Brain microvascular endothelial cell (primary cell): ENCODE measurements at regions not wholly inside any gene's neighbourhood (a gene's known extent, or its start where the extent isn't known, plus 50 kb on each side); places are given as distances from the start of the nearest gene placed in this dataset.

ENCODE experiments used
- DNase-seq: peaks from one replicate; pipeline ENCODE4 v3.0.0-alpha.2; 2020
- H3K27ac ChIP-seq: fragments of 250-450 bp; sonication (Bioruptor Pico); 2 replicates; pipeline ENCODE4 v1.5.1; 2020; ENCODE audit warnings: mild to moderate bottlenecking, moderate library complexity
- H3K27me3 ChIP-seq: fragments of 250-450 bp; sonication (Bioruptor Pico); replicated peaks from 2 replicates; pipeline ENCODE4 v1.5.1; 2020; ENCODE audit warnings: mild to moderate bottlenecking
- H3K36me3 ChIP-seq: fragments of 250-450 bp; sonication (Bioruptor Pico); replicated peaks from 2 replicates; pipeline ENCODE4 v1.5.1; 2020; ENCODE audit warnings: mild to moderate bottlenecking
- H3K4me3 ChIP-seq: 2 replicates; pipeline ENCODE4 v1.5.1; 2011; ENCODE audit warnings: low read depth, mild to moderate bottlenecking, control low read depth, low read length, moderate library complexity
- CTCF ChIP-seq: IDR thresholded peaks from 2 replicates; pipeline ENCODE4 v1.5.1; 2011; ENCODE audit warnings: low read depth, mild to moderate bottlenecking, moderate library complexity, low read length, control low read depth, inconsistent platforms; ENCODE audit errors: missing control alignments
- in situ Hi-C: cut with HindIII; loops from 2 replicates; pipeline ENCODE4 v1.10.0; 2017; ENCODE audit warnings: low sequenced_read_pairs, low pct_ligation_motif_present

- no peak for TF ChIP-seq CTCF
Observed at GRCh38 chr7:1326511-1326785, 93.8 kb downstream of the UNCX start.

GRCh38 chr7:1329261-1329660, 96.6 kb downstream of the UNCX start:
- TF ChIP-seq CTCF: no peak
- Histone ChIP-seq H3K4me3 (no peak overlapping the region), H3K27me3 (peaks cover 5% of the 10 kb centered on the region), H3K27ac (no peak overlapping the region), H3K36me3 (no peaks in the 10 kb centered on the region)
- DNase-seq: no peak
- in situ Hi-C loops: no loop called here

More at GRCh38 chr7:1326511-1326785, 93.8 kb downstream of the UNCX start:
- DNase-seq: no peak
- Histone ChIP-seq H3K4me3 (no peak overlapping the region), H3K36me3 (no peaks in the 10 kb centered on the region), H3K27me3 (peaks cover 29% of the 10 kb centered on the region), H3K27ac (no peak overlapping the region)
- in situ Hi-C loops: no loop called here

GRCh38 chr7:1329966-1330800, 97.5 kb downstream of the UNCX start:
- TF ChIP-seq CTCF: no peak
- no peaks in the 10 kb centered on the region for H3K36me3 ChIP-seq
- no peak for DNase-seq
- no peak overlapping the region for H3K4me3 ChIP-seq
- H3K27ac ChIP-seq: no peak overlapping the region
- in situ Hi-C loops: no loop called here
- no peaks in the 10 kb centered on the region for H3K27me3 ChIP-seq

GRCh38 chr7:1330801-1331425, 98.2 kb downstream of the UNCX start:
- no peak overlapping the region for H3K27ac ChIP-seq
- no peak for DNase-seq
- H3K36me3 ChIP-seq: no peaks in the 10 kb centered on the region
- no peak overlapping the region for H3K4me3 ChIP-seq
- TF ChIP-seq CTCF: no peak
- in situ Hi-C loops: no loop called here
- H3K27me3 ChIP-seq: no peaks in the 10 kb centered on the region

- DNase-seq: no peak
- in situ Hi-C loops: no loop called here
- TF ChIP-seq CTCF: no peak
- H3K4me3 ChIP-seq: no peak overlapping the region
- H3K27ac ChIP-seq: no peak overlapping the region
- H3K27me3 ChIP-seq: no peaks in the 10 kb centered on the region
- no peaks in the 10 kb centered on the region for H3K36me3 ChIP-seq
Observed at GRCh38 chr7:1331561-1332467, 99.1 kb downstream of the UNCX start.
